ENCODE measurements at regions not wholly inside any gene's neighbourhood (a gene's known extent, or its start where the extent isn't known, plus 50 kb on each side); places are given as distances from the start of the nearest gene placed in this dataset.

- TF ChIP-seq CTCF (IDR thresholded peaks at IDR 0.05): no peak
- TF ChIP-seq POLR2A (IDR thresholded peaks at IDR 0.05): no peak
Measured at GRCh38 chr3:103227651-103228050, 792.8 kb downstream of the ZPLD1 start.

All from body of pancreas (tissue), 4 donors.